Coronary artery (tissue), 2 donors: ENCODE measurements at regions not wholly inside any gene's neighbourhood (a gene's known extent, or its start where the extent isn't known, plus 50 kb on each side); places are given as distances from the start of the nearest gene placed in this dataset.

ENCODE experiments used
- DNase-seq: peaks from one replicate; pipeline ENCODE4 v3.0.0-alpha.2; 2017; ENCODE audit warnings: low spot score
- H3K27ac ChIP-seq, 2 donors: fragments of 200-600 bp; sonication (generic); one replicate each; pipeline ENCODE4 v1.5.1; 2016 to 2019
- H3K4me3 ChIP-seq: fragments of 200-600 bp; sonication (generic); 2 replicates; pipeline ENCODE4 v1.5.1; 2016; ENCODE audit warnings: mild to moderate bottlenecking, moderate library complexity
- TF ChIP-seq, protein P1 (sequence below): fragments of 200-600 bp; sonication (generic); IDR thresholded peaks from one replicate; pipeline ENCODE4 v1.5.1; 2019; ENCODE audit warnings: antibody characterized with exemption

DNA sequence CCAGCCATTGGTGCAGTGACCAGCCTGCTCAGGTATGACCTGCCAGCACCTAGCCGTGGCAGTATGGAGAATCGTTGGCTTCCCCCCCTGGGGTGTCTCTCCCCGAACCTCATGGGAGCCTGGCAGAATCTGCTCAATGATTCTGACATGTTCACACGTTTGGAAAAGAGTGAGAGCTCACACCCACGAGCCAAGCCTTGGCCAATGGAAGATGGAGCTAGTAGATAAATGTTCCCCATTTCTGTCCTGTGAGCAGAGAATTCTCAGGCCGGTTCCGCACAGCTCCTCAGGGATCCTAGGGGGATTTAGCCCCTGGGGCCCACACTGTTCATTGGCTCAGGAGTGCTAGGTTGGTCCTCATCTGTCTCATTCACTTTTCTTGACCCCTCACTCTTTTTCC is 128.4 kb downstream of the RCN1 start:
- no peak for DNase-seq
- no peak overlapping the region for H3K4me3 ChIP-seq
- H3K27ac ChIP-seq = no peak overlapping the region
- TF ChIP-seq, protein P1, sequence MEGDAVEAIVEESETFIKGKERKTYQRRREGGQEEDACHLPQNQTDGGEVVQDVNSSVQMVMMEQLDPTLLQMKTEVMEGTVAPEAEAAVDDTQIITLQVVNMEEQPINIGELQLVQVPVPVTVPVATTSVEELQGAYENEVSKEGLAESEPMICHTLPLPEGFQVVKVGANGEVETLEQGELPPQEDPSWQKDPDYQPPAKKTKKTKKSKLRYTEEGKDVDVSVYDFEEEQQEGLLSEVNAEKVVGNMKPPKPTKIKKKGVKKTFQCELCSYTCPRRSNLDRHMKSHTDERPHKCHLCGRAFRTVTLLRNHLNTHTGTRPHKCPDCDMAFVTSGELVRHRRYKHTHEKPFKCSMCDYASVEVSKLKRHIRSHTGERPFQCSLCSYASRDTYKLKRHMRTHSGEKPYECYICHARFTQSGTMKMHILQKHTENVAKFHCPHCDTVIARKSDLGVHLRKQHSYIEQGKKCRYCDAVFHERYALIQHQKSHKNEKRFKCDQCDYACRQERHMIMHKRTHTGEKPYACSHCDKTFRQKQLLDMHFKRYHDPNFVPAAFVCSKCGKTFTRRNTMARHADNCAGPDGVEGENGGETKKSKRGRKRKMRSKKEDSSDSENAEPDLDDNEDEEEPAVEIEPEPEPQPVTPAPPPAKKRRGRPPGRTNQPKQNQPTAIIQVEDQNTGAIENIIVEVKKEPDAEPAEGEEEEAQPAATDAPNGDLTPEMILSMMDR = no peak

DNA sequence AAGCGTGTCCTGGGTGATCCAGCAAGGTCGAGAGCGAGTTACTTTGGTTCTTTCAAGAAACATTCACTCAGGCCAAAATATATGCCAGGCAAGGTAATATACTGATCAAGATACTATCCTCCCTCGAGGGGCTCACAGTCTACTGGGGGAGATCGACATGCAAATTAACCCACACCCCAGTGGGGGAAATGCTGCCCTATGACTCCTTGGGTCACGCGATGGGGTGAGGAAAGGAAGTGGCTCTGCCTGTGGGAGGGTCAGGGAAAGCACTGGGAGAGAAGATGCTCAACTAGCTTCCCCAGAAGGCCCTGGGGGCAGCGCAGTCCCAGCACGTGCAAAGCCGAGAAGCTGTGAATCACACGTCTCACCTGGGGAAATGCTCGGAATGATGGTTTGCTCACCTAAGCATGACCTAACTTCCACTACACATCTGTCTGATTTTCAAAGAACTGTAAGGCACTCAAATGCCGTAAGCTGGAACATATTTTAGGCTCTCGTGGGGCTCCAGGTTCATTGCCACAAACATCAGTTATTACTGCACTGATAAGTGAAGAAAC is 130.7 kb downstream of the RCN1 start:
- no peak overlapping the region for H3K27ac ChIP-seq
- TF ChIP-seq, protein P1 = no peak
- DNase-seq = no peak
- H3K4me3 ChIP-seq = no peak overlapping the region

DNA sequence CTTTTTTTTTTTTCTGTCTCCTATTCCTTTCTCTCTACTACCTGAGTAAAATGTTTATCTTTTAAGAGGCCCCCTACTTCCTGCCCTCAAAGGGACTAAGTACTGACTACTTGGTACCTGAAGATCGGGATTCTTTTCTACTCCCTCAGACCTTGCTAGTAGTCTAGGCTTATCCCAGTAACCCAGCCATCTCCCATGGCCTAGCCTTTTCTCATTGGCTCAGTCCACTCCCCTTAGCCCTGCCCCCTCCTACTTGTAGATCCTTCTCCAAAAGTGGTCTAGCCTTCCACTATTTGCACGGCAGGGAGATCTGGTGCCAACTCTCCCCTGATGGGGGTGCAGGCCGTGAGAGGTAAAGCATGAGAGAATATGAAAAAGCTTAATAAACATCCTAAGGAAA is 133.7 kb downstream of the RCN1 start:
- TF ChIP-seq, protein P1 = no peak
- no peak overlapping the region for H3K4me3 ChIP-seq
- no peak for DNase-seq
- H3K27ac ChIP-seq = no peak overlapping the region

DNA sequence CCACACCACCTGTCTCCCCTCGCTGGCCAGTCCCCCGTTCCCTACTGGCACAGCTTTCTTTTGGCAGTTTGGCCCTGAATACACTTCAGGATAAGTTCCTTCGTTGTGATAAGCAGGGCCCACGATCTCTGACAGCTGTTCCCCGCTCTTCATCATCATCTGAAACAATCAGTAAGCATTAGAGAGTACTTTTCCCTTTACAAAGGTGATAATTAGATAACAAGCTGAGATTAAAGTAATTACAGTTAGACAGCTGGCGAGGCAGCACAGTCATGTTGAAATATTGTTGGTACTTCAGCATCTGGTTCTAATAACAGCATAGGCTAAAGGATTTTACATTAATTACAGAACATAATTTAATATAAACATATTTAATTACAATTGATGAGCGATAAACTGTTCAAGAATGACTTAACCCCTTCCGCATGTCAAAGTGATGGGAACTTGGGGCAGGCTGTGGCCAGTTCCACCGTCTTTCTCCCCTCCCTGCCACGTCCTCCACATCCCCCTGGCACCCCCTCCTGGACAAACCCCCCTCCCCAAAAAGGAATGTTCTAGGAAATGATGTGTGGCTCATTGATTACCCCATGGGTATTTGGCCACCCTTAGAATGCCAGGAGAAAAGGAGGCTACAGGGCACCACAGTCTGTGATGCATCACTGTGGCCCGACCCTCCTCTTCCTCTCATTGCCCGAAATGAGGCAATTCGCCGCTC is 134.9 kb downstream of the RCN1 start:
- Histone ChIP-seq H3K27ac (no peak overlapping the region), H3K4me3 (no peak overlapping the region)
- TF ChIP-seq, protein P1 = no peak
- no peak for DNase-seq

DNA sequence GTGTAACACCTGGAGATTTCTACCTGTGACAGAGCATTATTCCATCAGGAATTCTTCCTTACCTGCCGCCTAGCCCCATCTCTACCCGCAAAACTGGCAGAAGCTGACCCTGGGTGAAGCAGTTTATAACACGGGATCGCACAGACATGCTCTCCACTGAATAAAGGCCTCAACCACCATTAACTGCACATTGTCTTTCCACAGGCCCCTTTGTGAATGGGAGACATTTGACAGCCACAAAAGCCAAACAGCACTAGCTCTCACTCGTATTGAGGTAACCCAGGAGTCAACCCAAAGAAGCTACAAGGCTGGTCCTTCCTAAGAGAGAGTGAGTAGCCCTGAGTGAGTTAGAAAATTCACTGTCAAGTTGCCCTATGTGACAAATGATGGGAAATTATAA is 135.6 kb downstream of the RCN1 start:
- TF ChIP-seq, protein P1 = no peak
- Histone ChIP-seq H3K27ac (no peak overlapping the region), H3K4me3 (no peak overlapping the region)
- no peak for DNase-seq

DNA sequence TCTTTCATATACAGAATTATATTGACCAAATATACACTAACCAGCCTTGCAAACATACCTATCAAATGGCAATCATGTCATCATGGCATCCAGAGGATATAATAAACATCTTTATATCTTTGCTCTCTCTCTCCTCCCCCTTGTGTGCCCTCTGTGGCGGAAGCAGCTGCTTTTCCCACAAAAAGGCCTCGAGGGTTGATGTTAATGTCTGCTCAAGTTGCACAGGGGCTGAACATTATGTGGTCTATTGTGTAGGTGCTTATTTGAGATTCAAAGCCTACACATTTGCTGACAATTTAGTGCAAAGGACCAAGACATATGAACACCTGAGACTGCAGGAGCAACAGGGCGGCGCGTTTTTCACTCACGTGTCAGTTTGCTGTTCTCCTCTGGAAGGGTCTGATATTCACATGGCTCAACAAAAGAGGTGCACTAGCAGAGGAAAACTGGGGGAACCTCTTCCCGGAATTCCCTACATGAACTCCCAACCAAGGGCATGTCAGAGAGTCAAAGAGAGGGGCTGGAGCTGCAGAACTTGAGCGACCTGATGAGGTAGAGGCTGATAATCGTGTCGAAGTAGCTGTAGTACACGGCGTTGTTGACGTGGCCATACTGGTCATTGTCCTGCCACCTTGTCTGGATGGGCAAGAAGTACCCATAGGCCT is 138.8 kb downstream of the RCN1 start:
- H3K4me3 ChIP-seq = no peak overlapping the region
- H3K27ac ChIP-seq = no peak overlapping the region
- DNase-seq = no peak
- TF ChIP-seq, protein P1 = no peak
